HepG2 (cell line): ENCODE measurements at regions not wholly inside any gene's neighbourhood (a gene's known extent, or its start where the extent isn't known, plus 50 kb on each side); places are given as distances from the start of the nearest gene placed in this dataset.

Experiments
- ATAC-seq: fragments of 200-7000 bp; cut with Tn5 transposase; 3 replicates; pipeline ENCODE4 v1.9.1; 2020; ENCODE audit warnings: mild to moderate bottlenecking, moderate library complexity
- BruUV-seq: library from RNA; stranded (reverse); fragments of 400-500 nt; replicated peaks from 2 replicates; lab custom pipeline; 2021; lab: Mats Ljungman, UMichigan
- CTCF ChIA-PET: fragments of 300-600 bp; formaldehyde crosslinking; extraction: SDS; loops from one replicate; lab custom pipeline; 2021; ENCODE audit warnings: low total read pairs, inconsistent platforms, low intra/inter-chr PET ratio; lab: Yijun Ruan, JAX
- POLR2A ChIA-PET: fragments of 350-600 bp; sonication (Branson Sonifier 250); formaldehyde crosslinking; loops from one replicate; lab custom pipeline; 2020; ENCODE audit warnings: antibody characterized with exemption, inconsistent platforms; lab: Yijun Ruan, JAX
- DNase-seq: peaks from one replicate; pipeline ENCODE4 v3.0.0-alpha.2; 2015; ENCODE audit warnings: low spot score
- FAIRE-seq: peaks from 3 replicates; lab custom pipeline; 2011; peaks lifted over from hg19 to GRCh38; lab: Jason Lieb, UNC
- H2AFZ ChIP-seq: one replicate; pipeline ENCODE4 v1.6.1; 2011; ENCODE audit warnings: low read length, inconsistent platforms
- H3K27ac ChIP-seq: fragments of 300-600 bp; 3 replicates; pipeline ENCODE4 v1.8.0; 2011; ENCODE audit warnings: mixed run types, mild to moderate bottlenecking, mixed read lengths, low read length, inconsistent platforms; ENCODE audit not compliant: insufficient read depth; ENCODE audit errors: extremely low read length
- H3K27me3 ChIP-seq, 2 experiments: fragments of 200-600 bp in 1 of 2; 2 replicates in 1 of 2; 3 replicates in 1 of 2; pipeline versions ENCODE4 v1.6.0 to v1.8.0; 2011; ENCODE audit warnings: low read length in 2 of 2, mild to moderate bottlenecking in 2 of 2, moderate library complexity in 2 of 2, inconsistent platforms in 1 of 2; ENCODE audit not compliant: insufficient read depth in 2 of 2, control insufficient read depth in 1 of 2
- H3K36me3 ChIP-seq, 2 experiments: fragments of 200-600 bp in 1 of 2; replicated peaks in 1 of 2; 2 replicates in 1 of 2; 3 replicates in 1 of 2; pipeline versions ENCODE4 v1.5.1 to v1.8.0; 2011; ENCODE audit warnings: low read length in 2 of 2, inconsistent platforms in 1 of 2; ENCODE audit not compliant: insufficient read depth in 2 of 2, control insufficient read depth in 1 of 2
- H3K4me1 ChIP-seq: 2 replicates; pipeline ENCODE4 v1.5.1; 2012; ENCODE audit warnings: low read length, inconsistent platforms; ENCODE audit not compliant: insufficient read depth
- H3K4me2 ChIP-seq: 2 replicates; pipeline ENCODE4 v1.6.0; 2011; ENCODE audit warnings: low read depth, low read length, inconsistent platforms
- H3K4me3 ChIP-seq, 3 experiments: fragments of 200-600 bp in 1 of 3; sonication (generic), shearing (Covaris generic) in 1 of 3; replicated peaks in 1 of 3; 2 replicates each; pipeline ENCODE4 v1.5.1; 2011 to 2016; ENCODE audit warnings: low read length in 3 of 3, inconsistent platforms in 2 of 3, low read depth in 2 of 3, mild to moderate bottlenecking in 2 of 3, control low read depth in 1 of 3, mixed read lengths in 1 of 3; ENCODE audit not compliant: insufficient read depth in 1 of 3
- H3K79me2 ChIP-seq: one replicate; pipeline ENCODE4 v1.6.1; 2011; ENCODE audit warnings: low read length, inconsistent platforms; ENCODE audit not compliant: insufficient read depth
- H3K9ac ChIP-seq: 2 replicates; pipeline ENCODE4 v1.6.0; 2011; ENCODE audit warnings: mild to moderate bottlenecking, low read depth, low read length, inconsistent platforms; ENCODE audit not compliant: insufficient read depth
- H3K9me3 ChIP-seq: 2 replicates; pipeline ENCODE4 v1.5.1; 2012; ENCODE audit warnings: mild to moderate bottlenecking, low read length
- H4K20me1 ChIP-seq: 2 replicates; pipeline ENCODE4 v1.6.0; 2011; ENCODE audit warnings: inconsistent platforms, mild to moderate bottlenecking, low read length, moderate library complexity; ENCODE audit not compliant: insufficient read depth
- ATF7-NPFF ChIP-seq: sonication (generic); formaldehyde crosslinking; IDR thresholded peaks from 2 replicates; pipeline ENCODE4 v1.8.1; 2023; ENCODE audit warnings: mild to moderate bottlenecking, low read depth, missing genetic modification reagents, moderate library complexity
- BHLHE40 ChIP-seq: IDR thresholded peaks from 2 replicates; pipeline ENCODE4 v1.6.1; 2011; ENCODE audit warnings: low read length, improper control_type of control experiment
- GTF2F1 ChIP-seq: fragments of 150-350 bp; IDR thresholded peaks from 2 replicates; pipeline ENCODE4 v1.6.1; 2014; ENCODE audit warnings: low read length
- JUND ChIP-seq: sonication (generic); formaldehyde crosslinking; IDR thresholded peaks from 2 replicates; pipeline ENCODE4 v1.8.0; 2022; ENCODE audit warnings: mild to moderate bottlenecking, missing genetic modification reagents
- KLF13 ChIP-seq: sonication (generic); formaldehyde crosslinking; IDR thresholded peaks from 2 replicates; pipeline ENCODE4 v1.4.0; 2020; ENCODE audit warnings: mild to moderate bottlenecking, missing genetic modification reagents
- MBD4 ChIP-seq: IDR thresholded peaks from 2 replicates; pipeline ENCODE4 v1.6.1; 2012; ENCODE audit warnings: low read length, inconsistent platforms, borderline replicate concordance
- MLLT10 ChIP-seq: sonication (generic); formaldehyde crosslinking; IDR thresholded peaks from 2 replicates; pipeline ENCODE4 v1.4.0; 2020; ENCODE audit warnings: missing genetic modification reagents
- MTF1 ChIP-seq: sonication (generic); formaldehyde crosslinking; IDR thresholded peaks from 2 replicates; pipeline ENCODE4 v1.5.0; 2020; ENCODE audit warnings: missing genetic modification reagents
- SALL2 ChIP-seq: sonication (generic); formaldehyde crosslinking; IDR thresholded peaks from 2 replicates; pipeline ENCODE4 v1.8.1; 2023; ENCODE audit warnings: mild to moderate bottlenecking, missing genetic modification reagents, inconsistent platforms
- ZFP37 ChIP-seq: sonication (generic); formaldehyde crosslinking; IDR thresholded peaks from 2 replicates; pipeline ENCODE4 v1.4.0; 2020; ENCODE audit warnings: missing genetic modification reagents, borderline replicate concordance
- ZKSCAN1 ChIP-seq: fragments of 150-350 bp; IDR thresholded peaks from 2 replicates; pipeline ENCODE4 v1.6.1; 2014; ENCODE audit warnings: low read length
- ZKSCAN8 ChIP-seq: IDR thresholded peaks from 2 replicates; pipeline ENCODE4 v1.6.1; 2016; ENCODE audit warnings: borderline replicate concordance, missing genetic modification reagents, missing compliant biosample characterization
- ZNF256 ChIP-seq: sonication (generic); formaldehyde crosslinking; conservative IDR thresholded peaks from 2 replicates; pipeline ENCODE4 v1.4.0; 2020; ENCODE audit warnings: missing genetic modification reagents
- ZNF431 ChIP-seq: sonication (generic); formaldehyde crosslinking; IDR thresholded peaks from 2 replicates; pipeline ENCODE4 v1.9.0; 2022; ENCODE audit warnings: missing genetic modification reagents, low read depth, mild to moderate bottlenecking, borderline replicate concordance
- ZNF598 ChIP-seq: sonication (generic); formaldehyde crosslinking; IDR thresholded peaks from 2 replicates; pipeline ENCODE4 v1.5.1; 2020; ENCODE audit warnings: mild to moderate bottlenecking, missing genetic modification reagents, borderline replicate concordance
- ZNF672 ChIP-seq: sonication (generic); formaldehyde crosslinking; IDR thresholded peaks from 2 replicates; pipeline ENCODE4 v1.8.1; 2022; ENCODE audit warnings: missing genetic modification reagents
- ZZZ3 ChIP-seq: sonication (generic); formaldehyde crosslinking; IDR thresholded peaks from 2 replicates; pipeline ENCODE4 v1.4.0; 2020; ENCODE audit warnings: missing genetic modification reagents, mild to moderate bottlenecking, borderline replicate concordance
- WGBS: methylation state at CpG from one replicate; pipeline ENCODE4 v1.1.6; 2017; ENCODE audit warnings: low lambda C conversion rate; 5-methylcytosine and 5-hydroxymethylcytosine counted together
- in situ Hi-C: cut with HindIII; loops from 2 replicates; pipeline ENCODE4 v1.10.0; 2017; ENCODE audit warnings: low pct_unique_long_range_greater_than_20kb; ENCODE audit not compliant: extremely low pct_ligation_motif_present
- intact Hi-C: fragments of 100-400 bp; cut with micrococcal nuclease; formaldehyde crosslinking; loops from one replicate; pipeline ENCODE4 v1.10.0; 2022; ENCODE audit not compliant: unreplicated experiment

GRCh38 chr2:64225491-64225890 is 81.3 kb upstream of the PELI1 start:
- TF ChIP-seq MLLT10 (CRISPR knock-in tag), result no peak
- TF ChIP-seq SALL2, result no peak
- H3K4me3 ChIP-seq, result no peak overlapping the region
- H2AFZ ChIP-seq, result no peak overlapping the region
- ChIA-PET POLR2A (no interaction called here), CTCF (no interaction called here)
- BruUV-seq, result no TSS peak
- no peaks in the 10 kb centered on the region for H3K9me3 ChIP-seq
- intact Hi-C loops, result no loop called here
- H3K27me3 ChIP-seq, result peaks cover 0 to 35% of the 10 kb centered on the region in 2 experiments; a peak in 2 of 5 replicates
- H4K20me1 ChIP-seq, result no peaks in the 10 kb centered on the region
- DNase-seq, result no peak
- ATAC-seq, result no peak
- 5% methylated on average over 1 of the region's 1 CpG for WGBS
- no peaks in the 10 kb centered on the region for H3K79me2 ChIP-seq
- H3K27ac ChIP-seq, result no peak overlapping the region
- no peak overlapping the region for H3K4me2 ChIP-seq
- H3K36me3 ChIP-seq, result no peaks in the 10 kb centered on the region
- in situ Hi-C loops, result no loop called here
- no peak overlapping the region for H3K9ac ChIP-seq
- FAIRE-seq, result no peak
- H3K4me1 ChIP-seq, result peaks cover 10% of the 10 kb centered on the region

GRCh38 chr2:64226611-64227010 is 82.4 kb upstream of the PELI1 start:
- no TSS peak for BruUV-seq
- intact Hi-C loops (no loop called here), in situ Hi-C loops (no loop called here)
- DNase-seq (no peak), ATAC-seq (no peak), FAIRE-seq (no peak)
- H4K20me1 ChIP-seq, result no peaks in the 10 kb centered on the region
- no peaks in the 10 kb centered on the region for H3K79me2 ChIP-seq
- CTCF ChIA-PET, result no interaction called here
- no peak overlapping the region for H2AFZ ChIP-seq
- no peak overlapping the region for H3K4me2 ChIP-seq
- H3K4me3 ChIP-seq, result no peak overlapping the region
- POLR2A ChIA-PET, result no interaction called here
- H3K9ac ChIP-seq, result no peak overlapping the region
- H3K4me1 ChIP-seq, result peaks cover 10% of the 10 kb centered on the region
- TF ChIP-seq ZKSCAN1 (no peak), MTF1 (CRISPR knock-in tag) (no peak), ATF7-NPFF (CRISPR knock-in tag) (no peak), ZNF598 (CRISPR knock-in tag) (no peak), BHLHE40 (no peak), JUND (CRISPR knock-in tag) (no peak), GTF2F1 (no peak), ZZZ3 (no peak), ZNF431 (CRISPR knock-in tag) (no peak), ZNF672 (no peak), KLF13 (CRISPR knock-in tag) (no peak), ZFP37 (CRISPR knock-in tag) (no peak), MBD4 (no peak), ZNF256 (CRISPR knock-in tag) (no peak), ZKSCAN8 (CRISPR knock-in tag) (no peak)
- 33% methylated on average over 5 of the region's 5 CpGs for WGBS
- no peaks in the 10 kb centered on the region for H3K9me3 ChIP-seq
- H3K27ac ChIP-seq, result no peak overlapping the region
- H3K27me3 ChIP-seq, result peaks cover 0 to 29% of the 10 kb centered on the region in 2 experiments; a peak in 3 of 5 replicates
- H3K36me3 ChIP-seq, result no peaks in the 10 kb centered on the region
